ENCODE measurements at regions not wholly inside any gene's neighbourhood (a gene's known extent, or its start where the extent isn't known, plus 50 kb on each side); places are given as distances from the start of the nearest gene placed in this dataset.
"Not testable (repeated sequence)": the region's sequence is repeated elsewhere in the genome, so short reads cannot be mapped to it uniquely, and the experiment has no call there.

GRCh38 chr4:22601638-22602037, 85.8 kb upstream of the ADGRA3 start:
- TF ChIP-seq CTCF (IDR thresholded peaks at IDR 0.05; ENCODE audit: control extremely low read depth in 1 of 3, insufficient read depth in 1 of 3, low read depth in 1 of 3, low read length in 3 of 3); POLR2A (IDR thresholded peaks at IDR 0.05; ENCODE audit: control extremely low read depth in 1 of 2, low read depth in 2 of 2, low read length in 2 of 2); EZH2 (IDR thresholded peaks at IDR 0.05; ENCODE audit: low read depth, low read length, severe bottlenecking); HDAC2 (IDR thresholded peaks at IDR 0.05; ENCODE audit: borderline replicate concordance in 1 of 2, low read depth in 2 of 2, low read length in 2 of 2): not testable (repeated sequence)

Data from H1 (cell line).